Activated naive CD4-positive, alpha-beta T cell treated with anti-CD3 and anti-CD28 coated beads, Interleukin-2, amount 50 U/mL, for 72 hours (primary cell): ENCODE measurements at regions not wholly inside any gene's neighbourhood (a gene's known extent, or its start where the extent isn't known, plus 50 kb on each side); places are given as distances from the start of the nearest gene placed in this dataset.
"Not testable (repeated sequence)": the region's sequence is repeated elsewhere in the genome, so short reads cannot be mapped to it uniquely, and the experiment has no call there.

Experiments used
- ATAC-seq, 2 donors: fragments of 150-1000 bp; cut with Tn5 transposase; 2 replicates each; pipeline ENCODE4 v1.10.0; 2021; ENCODE audit warnings: mild to moderate bottlenecking in 2 of 2, moderate library complexity in 2 of 2
- DNase-seq, 2 donors: peaks; one replicate each; pipeline ENCODE4 v3.0.0; 2021 to 2022; ENCODE audit warnings: low spot score in 2 of 2
- H3K27ac Mint-ChIP-seq, 2 donors: one replicate each; pipeline ENCODE4 v1.8.0; 2022; ENCODE audit warnings: mild to moderate bottlenecking in 2 of 2, mixed read lengths in 2 of 2
- H3K36me3 Mint-ChIP-seq, 2 donors: one replicate each; pipeline ENCODE4 v1.8.0; 2022; ENCODE audit warnings: mixed read lengths in 2 of 2
- H3K9me3 Mint-ChIP-seq, 2 donors: one replicate each; pipeline ENCODE4 v1.8.0; 2022; ENCODE audit warnings: mixed read lengths in 2 of 2

- Mint-ChIP-seq H3K36me3 (no peaks in the 10 kb centered on the region), H3K27ac (no peak overlapping the region), H3K9me3 (peaks cover 0 to 8% of the 10 kb centered on the region in 2 donors)
- no peak for DNase-seq
- ATAC-seq: no peak
Observed at GRCh38 chr10:109619914-109620313, 303.4 kb downstream of the XPNPEP1 start.

- ATAC-seq: no peak
- H3K27ac Mint-ChIP-seq: no peak overlapping the region
- DNase-seq: no peak
- peaks cover 0 to 8% of the 10 kb centered on the region in 2 donors for H3K9me3 Mint-ChIP-seq
- no peaks in the 10 kb centered on the region for H3K36me3 Mint-ChIP-seq
Observed at GRCh38 chr10:109618748-109619147, 304.6 kb downstream of the XPNPEP1 start.

- ATAC-seq (no peak), DNase-seq (no peak)
- no peaks in the 10 kb centered on the region for H3K36me3 Mint-ChIP-seq
- H3K27ac Mint-ChIP-seq: no peak overlapping the region
- peaks cover 0 to 8% of the 10 kb centered on the region in 2 donors for H3K9me3 Mint-ChIP-seq
Observed at GRCh38 chr10:109618301-109618700, 305.0 kb downstream of the XPNPEP1 start.

- ATAC-seq (no peak), DNase-seq (no peak)
- H3K9me3 Mint-ChIP-seq: peaks cover 0 to 8% of the 10 kb centered on the region in 2 donors
- H3K36me3 Mint-ChIP-seq: no peaks in the 10 kb centered on the region
- no peak overlapping the region for H3K27ac Mint-ChIP-seq
Observed at GRCh38 chr10:109616359-109616980, 306.8 kb downstream of the XPNPEP1 start.

GRCh38 chr10:109595356-109595755 lies 328.0 kb downstream of the XPNPEP1 start:
- ATAC-seq, DNase-seq, H3K36me3 Mint-ChIP-seq, H3K9me3 Mint-ChIP-seq, H3K27ac Mint-ChIP-seq: not testable (repeated sequence)

GRCh38 chr10:109593682-109594081 lies 329.6 kb downstream of the XPNPEP1 start:
- Mint-ChIP-seq H3K27ac (no peak overlapping the region), H3K9me3 (peaks cover 0 to 3% of the 10 kb centered on the region in 2 donors), H3K36me3 (no peaks in the 10 kb centered on the region)
- ATAC-seq (no peak), DNase-seq (no peak)

GRCh38 chr10:109592391-109592790 lies 330.9 kb downstream of the XPNPEP1 start:
- H3K9me3 Mint-ChIP-seq: no peaks in the 10 kb centered on the region
- ATAC-seq (no peak), DNase-seq (no peak)
- no peaks in the 10 kb centered on the region for H3K36me3 Mint-ChIP-seq
- no peak overlapping the region for H3K27ac Mint-ChIP-seq

- H3K27ac Mint-ChIP-seq: no peak overlapping the region
- no peak for DNase-seq
- no peaks in the 10 kb centered on the region for H3K36me3 Mint-ChIP-seq
- H3K9me3 Mint-ChIP-seq: no peaks in the 10 kb centered on the region
- ATAC-seq: no peak
Observed at GRCh38 chr10:109591601-109592000, 331.7 kb downstream of the XPNPEP1 start.

GRCh38 chr10:109588259-109588658 lies 335.1 kb downstream of the XPNPEP1 start:
- no peaks in the 10 kb centered on the region for H3K36me3 Mint-ChIP-seq
- ATAC-seq: no peak

GRCh38 chr10:109587366-109587765 lies 335.9 kb downstream of the XPNPEP1 start:
- Mint-ChIP-seq H3K27ac (no peak overlapping the region), H3K9me3 (no peaks in the 10 kb centered on the region), H3K36me3 (no peaks in the 10 kb centered on the region)
- ATAC-seq: no peak
- DNase-seq: no peak

More at GRCh38 chr10:109588259-109588658, 335.1 kb downstream of the XPNPEP1 start:
- Mint-ChIP-seq H3K9me3 (no peaks in the 10 kb centered on the region), H3K27ac (no peak overlapping the region)
- DNase-seq: no peak

- Mint-ChIP-seq H3K9me3 (peaks cover 6 to 7% of the 10 kb centered on the region in 2 donors), H3K36me3 (no peaks in the 10 kb centered on the region), H3K27ac (no peak overlapping the region)
- DNase-seq: no peak
- no peak for ATAC-seq
Observed at GRCh38 chr10:109556399-109556798, 366.9 kb downstream of the XPNPEP1 start.

- not testable (repeated sequence) for DNase-seq, ATAC-seq, H3K27ac Mint-ChIP-seq, H3K36me3 Mint-ChIP-seq
- H3K9me3 Mint-ChIP-seq: peaks cover 5 to 14% of the 10 kb centered on the region in 2 donors
Observed at GRCh38 chr10:109542050-109542603, 381.2 kb downstream of the XPNPEP1 start.

GRCh38 chr10:109534193-109534592 lies 389.1 kb downstream of the XPNPEP1 start:
- Mint-ChIP-seq H3K27ac (no peak overlapping the region), H3K36me3 (no peaks in the 10 kb centered on the region), H3K9me3 (peaks cover 20 to 21% of the 10 kb centered on the region in 2 donors)
- DNase-seq (no peak), ATAC-seq (no peak)

GRCh38 chr10:109529258-109529657 lies 394.1 kb downstream of the XPNPEP1 start:
- Mint-ChIP-seq H3K36me3 (no peaks in the 10 kb centered on the region), H3K27ac (no peak overlapping the region), H3K9me3 (peaks cover 23 to 37% of the 10 kb centered on the region in 2 donors)
- ATAC-seq: no peak
- no peak for DNase-seq

GRCh38 chr10:109517748-109518147 lies 405.6 kb downstream of the XPNPEP1 start:
- DNase-seq (no peak), ATAC-seq (no peak)
- Mint-ChIP-seq H3K9me3 (no peaks in the 10 kb centered on the region), H3K36me3 (no peaks in the 10 kb centered on the region), H3K27ac (no peak overlapping the region)

GRCh38 chr10:109504401-109504800 lies 418.9 kb downstream of the XPNPEP1 start:
- Mint-ChIP-seq H3K9me3 (peaks cover 6 to 8% of the 10 kb centered on the region in 2 donors), H3K27ac (no peak overlapping the region), H3K36me3 (no peaks in the 10 kb centered on the region)
- no peak for DNase-seq
- no peak for ATAC-seq

- ATAC-seq: no peak
- DNase-seq: no peak
- no peak overlapping the region for H3K27ac Mint-ChIP-seq
- no peaks in the 10 kb centered on the region for H3K36me3 Mint-ChIP-seq
- no peaks in the 10 kb centered on the region for H3K9me3 Mint-ChIP-seq
Observed at GRCh38 chr10:109487691-109488090, 435.6 kb downstream of the XPNPEP1 start.

- Mint-ChIP-seq H3K36me3 (no peaks in the 10 kb centered on the region), H3K27ac (no peak overlapping the region), H3K9me3 (no peaks in the 10 kb centered on the region)
- DNase-seq: no peak
- no peak for ATAC-seq
Observed at GRCh38 chr10:109480836-109481235, 442.5 kb downstream of the XPNPEP1 start.
